K562 (cell line): ENCODE measurements at regions not wholly inside any gene's neighbourhood (a gene's known extent, or its start where the extent isn't known, plus 50 kb on each side); places are given as distances from the start of the nearest gene placed in this dataset.

Experiments
- BACH1 ChIP-seq: fragments of 200-800 bp; sonication (Bioruptor generic); IDR thresholded peaks from 2 replicates; pipeline ENCODE4 v1.6.1; 2016; ENCODE audit warnings: missing genetic modification characterization, missing compliant biosample characterization
- CBFA2T3 ChIP-seq: fragments of 450-650 bp; IDR thresholded peaks from 2 replicates; pipeline ENCODE4 v1.6.1; 2017
- CHD7 ChIP-seq: fragments of 200-600 bp; sonication (generic); IDR thresholded peaks from one replicate; pipeline ENCODE4 v1.6.1; 2012; ENCODE audit warnings: mild to moderate bottlenecking, low read depth, low read length, inconsistent platforms
- ESRRB ChIP-seq: fragments of 250-450 bp; sonication (Bioruptor Pico); IDR thresholded peaks from 2 replicates; pipeline ENCODE4 v1.5.0; 2020; ENCODE audit warnings: mild to moderate bottlenecking, moderate library complexity, borderline replicate concordance
- HNRNPL ChIP-seq: fragments of 200-400 bp; formaldehyde crosslinking; IDR thresholded peaks from 2 replicates; pipeline ENCODE4 v1.6.1; 2017; ENCODE audit warnings: low read depth, mild to moderate bottlenecking, low read length
- KLF6 ChIP-seq: fragments of 250-450 bp; sonication (Bioruptor Pico); IDR thresholded peaks from 2 replicates; pipeline ENCODE4 v1.4.0; 2020; ENCODE audit warnings: mild to moderate bottlenecking, moderate library complexity, borderline replicate concordance
- NONO ChIP-seq, 2 experiments: fragments of 200-400 bp in 1 of 2; fragments of 450-650 bp in 1 of 2; formaldehyde crosslinking in 1 of 2; IDR thresholded peaks; 2 replicates each; pipeline ENCODE4 v1.6.1; 2017; ENCODE audit warnings: low read depth in 2 of 2, mild to moderate bottlenecking in 2 of 2, moderate library complexity in 2 of 2, low read length in 1 of 2
- RCOR1 ChIP-seq, 2 experiments: IDR thresholded peaks; 2 replicates each; pipeline ENCODE4 v1.6.1; 2012; ENCODE audit warnings: low read depth in 2 of 2, low read length in 2 of 2, borderline replicate concordance in 1 of 2, improper control_type of control experiment in 1 of 2
- TF ChIP-seq, protein P1 (sequence below): sonication (generic); IDR thresholded peaks from 2 replicates; pipeline ENCODE4 v1.6.1; 2016

DNA sequence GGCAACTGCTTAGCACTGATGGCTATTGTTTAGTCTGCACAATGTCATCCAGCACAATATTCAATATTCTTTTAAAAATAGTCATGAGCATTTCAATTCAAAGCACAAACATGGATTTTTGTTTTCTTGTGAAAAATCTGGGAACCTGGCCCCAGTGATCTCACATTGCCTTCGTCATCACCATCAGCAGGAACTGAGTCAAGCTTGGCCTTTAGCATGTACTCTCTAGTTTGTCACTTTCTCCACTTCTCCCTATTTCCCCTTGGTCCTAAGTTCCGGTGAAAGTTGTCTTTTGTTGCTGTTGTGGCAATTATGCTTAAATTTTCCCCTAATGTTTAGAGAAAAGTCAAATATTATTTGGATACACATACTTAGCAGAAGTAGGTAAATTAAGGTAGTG is 252.9 kb upstream of the SORCS1 start (continued):
- TF ChIP-seq CHD7 = no peak
- TF ChIP-seq NONO (IDR thresholded peaks at IDR 0.05; ENCODE audit: low read depth in 2 of 2, low read length in 1 of 2) = no peak
- TF ChIP-seq, protein P1, sequence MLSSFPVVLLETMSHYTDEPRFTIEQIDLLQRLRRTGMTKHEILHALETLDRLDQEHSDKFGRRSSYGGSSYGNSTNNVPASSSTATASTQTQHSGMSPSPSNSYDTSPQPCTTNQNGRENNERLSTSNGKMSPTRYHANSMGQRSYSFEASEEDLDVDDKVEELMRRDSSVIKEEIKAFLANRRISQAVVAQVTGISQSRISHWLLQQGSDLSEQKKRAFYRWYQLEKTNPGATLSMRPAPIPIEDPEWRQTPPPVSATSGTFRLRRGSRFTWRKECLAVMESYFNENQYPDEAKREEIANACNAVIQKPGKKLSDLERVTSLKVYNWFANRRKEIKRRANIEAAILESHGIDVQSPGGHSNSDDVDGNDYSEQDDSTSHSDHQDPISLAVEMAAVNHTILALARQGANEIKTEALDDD = no peak
- no peak for TF ChIP-seq HNRNPL
- TF ChIP-seq CBFA2T3 = no peak
- no peak for TF ChIP-seq KLF6 (CRISPR knock-in tag)
- no peak for TF ChIP-seq RCOR1 (IDR thresholded peaks at IDR 0.05; ENCODE audit: borderline replicate concordance in 1 of 2, low read depth in 2 of 2, low read length in 2 of 2)
- TF ChIP-seq ESRRB (CRISPR knock-in tag) = no peak
- no peak for TF ChIP-seq BACH1 (tag)
- TF ChIP-seq, all 486 proteins: peak for 0
